ENCODE measurements at regions not wholly inside any gene's neighbourhood (a gene's known extent, or its start where the extent isn't known, plus 50 kb on each side); places are given as distances from the start of the nearest gene placed in this dataset.

DNA sequence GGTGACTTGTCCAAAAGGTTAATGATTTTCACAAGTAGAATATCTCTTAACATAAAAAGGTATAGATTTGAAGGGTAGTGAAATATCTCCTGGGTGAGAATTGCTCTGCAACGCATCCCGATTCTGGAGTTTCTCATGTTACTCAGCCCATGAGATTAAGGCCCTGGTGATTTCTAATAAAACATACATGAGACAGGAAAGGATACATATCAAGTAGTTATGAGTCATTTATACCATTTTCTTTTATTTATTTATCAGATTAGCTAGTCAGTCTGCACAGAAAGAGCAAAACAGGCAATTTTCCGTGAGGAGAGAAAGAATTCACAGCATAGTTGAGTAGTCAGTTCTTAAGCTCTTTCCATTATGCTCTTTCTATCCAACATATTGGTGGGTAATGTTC is 535.6 kb upstream of the ATP2B1 start:
- H2AFZ ChIP-seq (ENCODE audit: low read depth, low read length), result no peak overlapping the region
- H3K9me3 ChIP-seq (replicated peaks; ENCODE audit: control insufficient read depth, insufficient read depth, low read length), result no peaks in the 10 kb centered on the region
- no TSS peak for BruUV-seq (replicated peaks)
- H3K27ac ChIP-seq (ENCODE audit: insufficient read depth, low read depth, low read length), result no peak overlapping the region
- peak; percentile 52 for TF ChIP-seq JUN (IDR thresholded peaks at IDR 0.05; ENCODE audit: borderline replicate concordance, insufficient read depth, insufficient read length, low read depth)
- no peak for TF ChIP-seq GATA2 (IDR thresholded peaks at IDR 0.05; ENCODE audit: insufficient read depth, insufficient read length, low read depth, low read length)
- no peak for TF ChIP-seq POLR2AphosphoS5 (IDR thresholded peaks at IDR 0.05; ENCODE audit: insufficient read depth, low read depth, low read length)
- TF ChIP-seq FOS (IDR thresholded peaks at IDR 0.05; ENCODE audit: borderline replicate concordance, insufficient read depth, low read length), result peak; percentile 54
- TF ChIP-seq, protein P1, sequence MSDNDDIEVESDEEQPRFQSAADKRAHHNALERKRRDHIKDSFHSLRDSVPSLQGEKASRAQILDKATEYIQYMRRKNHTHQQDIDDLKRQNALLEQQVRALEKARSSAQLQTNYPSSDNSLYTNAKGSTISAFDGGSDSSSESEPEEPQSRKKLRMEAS (IDR thresholded peaks at IDR 0.05; ENCODE audit: insufficient read depth, insufficient read length), result no peak
- no peak for TF ChIP-seq EZH2 (IDR thresholded peaks at IDR 0.05; ENCODE audit: borderline replicate concordance, low read depth, low read length, severe bottlenecking)
- TF ChIP-seq, protein P2, sequence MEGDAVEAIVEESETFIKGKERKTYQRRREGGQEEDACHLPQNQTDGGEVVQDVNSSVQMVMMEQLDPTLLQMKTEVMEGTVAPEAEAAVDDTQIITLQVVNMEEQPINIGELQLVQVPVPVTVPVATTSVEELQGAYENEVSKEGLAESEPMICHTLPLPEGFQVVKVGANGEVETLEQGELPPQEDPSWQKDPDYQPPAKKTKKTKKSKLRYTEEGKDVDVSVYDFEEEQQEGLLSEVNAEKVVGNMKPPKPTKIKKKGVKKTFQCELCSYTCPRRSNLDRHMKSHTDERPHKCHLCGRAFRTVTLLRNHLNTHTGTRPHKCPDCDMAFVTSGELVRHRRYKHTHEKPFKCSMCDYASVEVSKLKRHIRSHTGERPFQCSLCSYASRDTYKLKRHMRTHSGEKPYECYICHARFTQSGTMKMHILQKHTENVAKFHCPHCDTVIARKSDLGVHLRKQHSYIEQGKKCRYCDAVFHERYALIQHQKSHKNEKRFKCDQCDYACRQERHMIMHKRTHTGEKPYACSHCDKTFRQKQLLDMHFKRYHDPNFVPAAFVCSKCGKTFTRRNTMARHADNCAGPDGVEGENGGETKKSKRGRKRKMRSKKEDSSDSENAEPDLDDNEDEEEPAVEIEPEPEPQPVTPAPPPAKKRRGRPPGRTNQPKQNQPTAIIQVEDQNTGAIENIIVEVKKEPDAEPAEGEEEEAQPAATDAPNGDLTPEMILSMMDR (IDR thresholded peaks at IDR 0.05; ENCODE audit: extremely low read depth in 1 of 2, insufficient read depth in 1 of 2, low read depth in 1 of 2, low read length in 2 of 2), result no peak
- peaks cover 16% of the 10 kb centered on the region for H3K4me1 ChIP-seq (ENCODE audit: control insufficient read depth, extremely low read depth, insufficient read depth, low read length)
- H3K9me1 ChIP-seq (replicated peaks; ENCODE audit: control insufficient read depth, extremely low read depth, insufficient read depth, low read length), result no peaks in the 10 kb centered on the region
- H4K20me1 ChIP-seq (replicated peaks; ENCODE audit: control insufficient read depth, extremely low read depth, insufficient read depth, low read length), result no peaks in the 10 kb centered on the region
- H3K9ac ChIP-seq (replicated peaks; ENCODE audit: extremely low read depth, insufficient read depth, low read length), result no peak overlapping the region
- POLR2A ChIA-PET, result interaction anchor here (0.8 kb wide), 1 partner anchor 10 kb away, joined by 3 read pairs; no protein-coding TSS in a partner anchor
- H3K36me3 ChIP-seq (ENCODE audit: control insufficient read depth in 2 of 2, extremely low read depth in 1 of 2, insufficient read depth in 2 of 2, low read length in 2 of 2), result no peaks in the 10 kb centered on the region
- no peaks in the 10 kb centered on the region for H3K79me2 ChIP-seq (ENCODE audit: control insufficient read depth, insufficient read depth, low read length)
- FAIRE-seq (no peak), DNase-seq (ENCODE audit: low read depth, low spot score) (peak; percentile 71)
- H3K27me3 ChIP-seq (ENCODE audit: control insufficient read depth in 2 of 2, insufficient read depth in 2 of 2, low read length in 2 of 2), result no peaks in the 10 kb centered on the region
- CTCF ChIA-PET, result interaction anchor here (0.7 to 2.1 kb wide), 11 partner anchors 9 to 700 kb away, joined by 3 to 7 read pairs (median 3); no protein-coding TSS in a partner anchor
- dilution Hi-C loops (cut with MboI; ENCODE audit: extremely low pct_ligation_motif_present, low sequenced_read_pairs), result no loop called here
- H3K4me2 ChIP-seq (ENCODE audit: insufficient read depth, low read length), result peak overlapping the region; percentile 47
- no peak overlapping the region for H3K4me3 ChIP-seq (replicated peaks in 1 of 3; ENCODE audit: insufficient read depth in 1 of 3, low read depth in 1 of 3, low read length in 3 of 3)
- intact Hi-C loops (cut with micrococcal nuclease), result loop anchor here (1.0 kb wide), 1 partner anchor 15 kb away; no protein-coding TSS in a partner anchor
